ENCODE measurements at regions not wholly inside any gene's neighbourhood (a gene's known extent, or its start where the extent isn't known, plus 50 kb on each side); places are given as distances from the start of the nearest gene placed in this dataset.

DNA sequence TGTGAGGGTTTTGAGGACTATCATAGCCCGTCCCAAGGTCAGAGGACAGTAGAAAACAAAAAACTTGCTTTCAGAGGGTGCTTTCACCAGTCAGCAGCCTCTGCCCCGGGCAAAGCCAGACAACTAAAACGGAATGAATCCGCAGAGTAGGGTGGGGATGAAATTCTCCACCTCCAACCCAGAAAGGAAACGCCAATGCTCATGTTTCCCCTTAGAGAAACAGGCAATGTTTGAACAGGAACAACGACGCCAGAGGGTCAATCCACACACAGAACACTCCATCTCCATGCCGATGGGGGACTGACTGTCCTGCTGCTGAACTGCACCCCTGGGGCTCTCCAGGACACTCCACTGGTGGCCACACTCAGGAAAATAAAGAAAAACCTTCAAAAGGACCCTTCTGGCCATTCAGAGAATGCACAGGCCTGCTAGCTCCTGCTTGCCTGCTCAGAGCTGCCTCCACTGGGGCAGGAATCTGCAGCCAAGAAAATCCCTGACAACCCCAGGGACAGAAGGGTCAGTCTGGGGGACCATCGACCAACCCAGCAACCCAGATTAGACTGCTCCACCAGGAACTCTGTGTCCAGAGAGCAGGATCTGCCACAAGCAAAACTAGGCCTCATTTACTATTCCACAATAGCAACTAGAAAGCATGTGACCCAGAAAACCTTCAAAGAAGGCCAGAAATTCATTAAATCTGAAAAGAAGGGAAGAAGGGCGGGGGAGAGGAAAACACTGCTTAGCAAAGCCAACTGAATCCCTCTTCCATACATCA, 116.0 kb downstream of the TOMM20 start:
- in situ Hi-C loops (cut with HindIII; ENCODE audit: low pct_unique_long_range_greater_than_20kb, low sequenced_read_pairs) = no loop called here
- TF ChIP-seq JUND (IDR thresholded peaks at IDR 0.05; ENCODE audit: low read depth) = no peak
- no peak for DNase-seq (ENCODE audit: low read depth in 1 of 2, low spot score in 1 of 2)

DNA sequence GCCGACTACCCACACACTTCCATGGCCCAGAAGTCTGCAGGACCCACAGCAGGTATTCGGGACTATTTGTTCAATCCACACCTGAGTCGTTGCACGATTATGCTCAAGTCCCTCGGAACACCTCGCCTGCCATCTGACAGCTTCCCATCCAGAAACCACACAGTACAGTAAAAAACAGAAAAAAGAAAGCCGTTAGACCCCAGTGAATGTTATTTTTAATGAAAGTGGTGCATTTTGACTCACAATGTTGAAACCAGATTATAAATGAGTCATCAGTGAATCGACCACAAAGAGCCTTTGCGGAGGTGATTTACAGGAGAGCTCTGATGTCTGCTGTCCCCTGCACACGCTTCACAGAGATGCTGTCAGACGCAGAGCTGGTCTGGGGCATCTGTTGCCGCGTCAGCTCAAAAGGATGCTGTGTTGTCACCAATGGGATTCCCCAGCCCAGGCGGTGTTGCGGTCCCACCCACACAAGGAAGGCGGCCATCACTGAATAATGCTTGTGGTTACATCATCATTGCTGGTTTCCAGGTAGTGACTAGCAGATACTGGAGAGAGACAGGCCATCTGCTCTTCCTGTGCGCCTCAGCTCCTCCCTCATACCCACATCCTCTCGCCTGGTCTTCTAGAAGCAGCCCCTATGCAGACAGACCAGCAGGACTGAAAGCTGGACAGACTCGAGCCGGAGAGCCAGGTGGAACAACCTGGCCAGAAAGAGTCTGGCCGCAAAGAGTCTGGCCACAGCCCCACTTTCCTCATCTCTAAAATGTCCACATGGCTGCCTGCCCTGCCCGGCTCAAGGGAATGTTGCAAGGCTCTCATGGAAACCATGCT, 116.8 kb downstream of the TOMM20 start:
- TF ChIP-seq JUND (IDR thresholded peaks at IDR 0.05; ENCODE audit: low read depth) = no peak
- in situ Hi-C loops (cut with HindIII; ENCODE audit: low pct_unique_long_range_greater_than_20kb, low sequenced_read_pairs) = no loop called here

DNA sequence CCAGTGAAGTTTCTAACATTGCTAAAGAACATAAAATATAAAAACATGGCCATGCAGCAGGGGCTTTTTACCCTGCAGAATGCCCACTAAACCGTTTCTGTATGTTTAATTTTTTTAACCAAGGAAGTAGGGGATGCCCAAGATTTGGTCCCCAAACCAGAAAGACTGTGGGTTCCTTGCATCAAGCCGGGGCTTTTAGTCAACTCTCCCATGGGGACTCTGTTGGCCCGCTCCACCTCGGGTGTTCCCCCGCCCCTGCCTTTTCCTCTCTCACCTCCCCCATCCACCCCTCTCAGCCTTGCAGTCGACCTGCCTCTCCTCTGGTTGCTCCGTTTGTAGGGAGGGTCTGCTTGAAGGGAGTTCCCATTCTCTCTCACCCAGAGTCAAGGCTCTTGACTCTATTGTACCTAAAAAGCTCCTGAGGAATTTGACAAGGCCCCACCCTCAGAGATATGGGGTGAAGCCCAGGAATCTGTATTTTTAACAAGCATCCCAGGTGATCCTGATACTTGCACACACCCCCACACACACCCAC, 117.5 kb downstream of the TOMM20 start:
- no peak for DNase-seq (ENCODE audit: low read depth in 1 of 2, low spot score in 1 of 2)
- no peak for TF ChIP-seq JUND (IDR thresholded peaks at IDR 0.05; ENCODE audit: low read depth)
- in situ Hi-C loops (cut with HindIII; ENCODE audit: low pct_unique_long_range_greater_than_20kb, low sequenced_read_pairs) = no loop called here

More for the DNA sequence above, 116.8 kb downstream of the TOMM20 start:
- DNase-seq (ENCODE audit: low read depth in 1 of 2, low spot score in 1 of 2) = no peak

DNA sequence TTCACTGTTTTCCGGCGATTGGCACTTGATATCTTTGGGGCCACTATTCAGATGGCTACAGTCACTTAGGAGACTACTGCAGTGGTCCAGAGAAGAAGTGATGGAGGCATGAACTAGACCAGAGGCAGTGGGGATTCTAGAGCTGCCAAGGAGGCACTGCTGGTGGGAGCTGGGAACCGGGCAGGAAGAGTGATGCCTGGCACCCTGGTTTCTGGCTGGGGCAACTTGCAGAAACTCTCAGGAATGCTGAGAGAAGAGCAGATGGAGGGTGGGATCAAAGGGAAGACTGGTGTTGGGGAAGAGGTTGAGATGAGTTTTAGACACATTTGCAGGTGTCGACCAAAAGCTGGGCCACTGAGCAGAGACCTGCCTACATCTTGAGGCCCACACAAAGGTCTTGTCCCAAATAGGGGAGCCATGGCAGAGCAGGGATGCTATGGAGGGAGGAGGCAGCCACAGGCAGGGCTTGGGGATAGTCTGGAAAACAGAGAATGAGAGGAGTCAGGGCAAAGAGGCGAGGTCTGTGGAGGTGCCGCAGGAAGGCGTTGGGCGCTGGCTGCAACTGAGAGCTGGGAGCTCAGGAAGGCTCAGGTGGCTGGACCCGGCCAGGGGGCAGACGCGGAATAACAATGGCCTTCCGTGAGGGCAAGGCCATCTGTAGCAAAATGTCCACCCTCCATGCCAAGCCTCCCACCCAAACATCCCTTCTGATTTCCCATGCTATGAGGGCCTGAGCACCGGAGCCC, 118.9 kb downstream of the TOMM20 start:
- DNase-seq (ENCODE audit: low read depth in 1 of 2, low spot score in 1 of 2) = no peak
- no peak for TF ChIP-seq JUND (IDR thresholded peaks at IDR 0.05; ENCODE audit: low read depth)
- in situ Hi-C loops (cut with HindIII; ENCODE audit: low pct_unique_long_range_greater_than_20kb, low sequenced_read_pairs) = no loop called here

DNA sequence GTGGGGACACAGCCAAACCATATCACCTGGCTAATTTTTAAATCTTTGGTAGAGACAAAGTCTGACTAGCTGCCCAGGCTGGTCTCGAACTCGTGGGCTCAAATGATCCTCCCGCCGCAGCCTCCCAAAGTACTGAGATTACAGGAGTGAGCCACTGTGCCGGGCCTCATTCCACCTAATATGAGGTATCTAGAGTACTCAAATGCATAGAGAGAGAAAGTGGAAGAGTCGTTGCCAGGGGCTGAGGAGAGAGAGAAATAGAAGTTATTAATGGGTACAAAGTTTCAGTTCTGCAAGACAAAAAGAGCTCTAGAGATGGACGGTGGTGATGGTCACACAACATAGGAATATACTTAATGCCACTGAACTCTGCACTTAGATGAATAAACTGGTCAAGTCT, 119.6 kb downstream of the TOMM20 start:
- no peak for DNase-seq (ENCODE audit: low read depth in 1 of 2, low spot score in 1 of 2)
- no peak for TF ChIP-seq JUND (IDR thresholded peaks at IDR 0.05; ENCODE audit: low read depth)
- in situ Hi-C loops (cut with HindIII; ENCODE audit: low pct_unique_long_range_greater_than_20kb, low sequenced_read_pairs) = no loop called here

DNA sequence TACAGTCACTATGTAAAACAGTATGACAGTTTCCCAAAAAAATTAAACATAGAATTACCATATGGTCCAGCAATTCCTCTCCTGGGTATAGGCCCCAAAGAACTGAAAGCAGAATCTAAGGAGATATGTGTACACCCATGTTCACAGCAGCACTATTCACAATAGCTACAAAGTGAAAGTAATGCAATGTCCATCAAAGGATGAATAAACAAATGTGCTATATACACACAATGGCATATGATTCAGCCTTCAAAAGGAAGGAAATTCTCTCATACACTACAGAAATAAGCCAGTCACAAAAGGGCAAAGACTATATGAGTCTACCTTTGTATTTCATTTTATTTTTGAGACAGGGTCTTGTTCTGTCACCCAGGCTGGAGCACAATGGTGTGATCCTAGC, 120.4 kb downstream of the TOMM20 start:
- in situ Hi-C loops (cut with HindIII; ENCODE audit: low pct_unique_long_range_greater_than_20kb, low sequenced_read_pairs) = no loop called here
- DNase-seq (ENCODE audit: low read depth in 1 of 2, low spot score in 1 of 2) = no peak
- TF ChIP-seq JUND (IDR thresholded peaks at IDR 0.05; ENCODE audit: low read depth) = no peak

DNA sequence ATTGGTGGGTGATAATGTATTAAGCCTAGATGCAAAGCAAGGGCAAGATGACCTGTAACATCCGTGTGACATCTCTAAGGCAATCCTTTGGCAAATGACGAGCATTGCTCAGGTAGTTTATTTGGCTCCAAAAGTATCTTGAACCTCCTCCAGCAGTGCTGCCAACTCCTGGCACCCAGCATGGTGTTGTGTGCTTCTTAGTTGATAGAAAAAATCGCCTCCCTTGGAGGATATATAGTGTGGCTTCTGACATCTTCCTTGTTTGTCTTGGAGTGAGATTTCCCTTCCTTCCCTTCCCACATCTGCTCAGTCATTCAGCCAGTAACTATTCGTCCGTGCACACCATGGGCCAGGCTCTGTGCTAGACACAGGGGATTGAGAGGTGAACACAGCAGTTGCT, 121.8 kb downstream of the TOMM20 start:
- peak in 1 of 2 experiments; percentile 71 for DNase-seq (ENCODE audit: low read depth in 1 of 2, low spot score in 1 of 2)
- in situ Hi-C loops (cut with HindIII; ENCODE audit: low pct_unique_long_range_greater_than_20kb, low sequenced_read_pairs) = no loop called here
- no peak for TF ChIP-seq JUND (IDR thresholded peaks at IDR 0.05; ENCODE audit: low read depth)

DNA sequence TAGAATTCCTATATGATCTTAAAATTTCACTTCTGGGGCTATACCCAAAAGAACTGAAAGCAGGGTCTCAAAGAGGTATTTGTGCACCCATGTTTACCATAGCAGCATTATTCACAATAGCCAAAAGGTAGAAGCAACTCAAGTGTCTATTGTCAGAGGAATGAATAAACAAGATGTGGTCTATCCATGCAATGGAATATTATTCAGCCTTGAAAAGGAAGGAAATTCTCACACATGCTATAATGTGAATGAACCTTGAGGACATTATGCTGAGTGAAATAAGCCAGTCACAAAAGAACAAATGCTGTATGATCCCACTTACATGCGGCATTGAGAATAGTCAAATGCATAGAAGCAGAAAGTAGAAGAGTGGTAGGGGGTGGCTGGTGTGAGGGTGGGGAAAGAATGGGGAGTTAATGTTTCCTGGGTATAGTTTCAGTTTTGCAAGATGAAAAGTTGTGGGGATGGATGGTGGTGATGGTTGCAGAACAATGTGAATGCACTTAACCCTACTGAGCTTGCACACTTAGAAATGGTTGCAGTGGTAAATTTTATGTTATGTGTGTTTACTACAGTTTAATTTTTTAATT, 122.4 kb downstream of the TOMM20 start:
- TF ChIP-seq JUND (IDR thresholded peaks at IDR 0.05; ENCODE audit: low read depth) = no peak
- in situ Hi-C loops (cut with HindIII; ENCODE audit: low pct_unique_long_range_greater_than_20kb, low sequenced_read_pairs) = no loop called here
- DNase-seq (ENCODE audit: low read depth in 1 of 2, low spot score in 1 of 2) = no peak

DNA sequence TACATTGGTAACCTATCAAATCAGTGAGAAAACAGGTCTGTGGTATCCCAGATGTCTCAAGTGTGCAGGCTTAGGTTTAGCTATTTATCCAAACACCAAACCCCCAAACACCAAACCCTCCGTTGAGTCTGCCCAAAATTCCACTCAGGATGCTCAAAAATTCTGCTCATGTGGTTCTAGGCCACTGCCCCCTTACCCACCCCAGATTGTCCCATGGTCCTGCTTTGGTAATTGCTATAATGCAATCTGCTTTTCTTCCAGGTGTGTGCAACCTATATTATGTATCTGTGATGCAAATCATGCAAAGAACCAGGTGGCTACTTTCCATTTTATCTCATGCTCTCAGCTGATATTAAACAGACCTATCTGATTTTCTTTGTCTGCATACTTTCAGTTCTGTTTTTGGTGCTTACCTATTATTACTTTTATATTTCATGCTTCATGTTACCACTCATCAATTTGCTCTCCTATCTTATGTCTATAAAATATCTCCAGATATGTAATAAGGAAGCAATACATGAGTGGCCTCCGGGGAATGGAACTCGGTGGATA, 123.7 kb downstream of the TOMM20 start:
- in situ Hi-C loops (cut with HindIII; ENCODE audit: low pct_unique_long_range_greater_than_20kb, low sequenced_read_pairs) = no loop called here
- no peak for TF ChIP-seq JUND (IDR thresholded peaks at IDR 0.05; ENCODE audit: low read depth)
- DNase-seq (ENCODE audit: low read depth in 1 of 2, low spot score in 1 of 2) = no peak

DNA sequence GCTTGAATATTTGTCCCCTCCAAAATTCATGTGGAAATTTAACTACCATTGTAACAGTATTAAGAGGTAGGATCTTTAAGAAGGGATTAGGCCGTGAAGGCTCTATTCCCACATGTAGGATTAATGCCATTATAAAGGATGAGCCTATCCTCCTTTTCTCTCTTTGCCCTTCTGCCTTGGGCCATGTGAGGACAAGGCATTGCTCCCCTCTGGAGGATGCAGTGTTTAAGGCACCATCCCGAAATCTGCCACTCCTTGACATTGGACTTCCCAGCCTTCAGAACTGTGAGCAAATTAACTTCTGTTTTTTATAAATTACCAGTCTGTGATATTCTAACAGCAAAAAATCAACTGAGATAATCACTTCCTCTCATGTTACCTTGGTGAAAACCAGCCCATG, 124.4 kb downstream of the TOMM20 start:
- in situ Hi-C loops (cut with HindIII; ENCODE audit: low pct_unique_long_range_greater_than_20kb, low sequenced_read_pairs) = no loop called here
- no peak for TF ChIP-seq JUND (IDR thresholded peaks at IDR 0.05; ENCODE audit: low read depth)
- DNase-seq (ENCODE audit: low read depth in 1 of 2, low spot score in 1 of 2) = no peak

DNA sequence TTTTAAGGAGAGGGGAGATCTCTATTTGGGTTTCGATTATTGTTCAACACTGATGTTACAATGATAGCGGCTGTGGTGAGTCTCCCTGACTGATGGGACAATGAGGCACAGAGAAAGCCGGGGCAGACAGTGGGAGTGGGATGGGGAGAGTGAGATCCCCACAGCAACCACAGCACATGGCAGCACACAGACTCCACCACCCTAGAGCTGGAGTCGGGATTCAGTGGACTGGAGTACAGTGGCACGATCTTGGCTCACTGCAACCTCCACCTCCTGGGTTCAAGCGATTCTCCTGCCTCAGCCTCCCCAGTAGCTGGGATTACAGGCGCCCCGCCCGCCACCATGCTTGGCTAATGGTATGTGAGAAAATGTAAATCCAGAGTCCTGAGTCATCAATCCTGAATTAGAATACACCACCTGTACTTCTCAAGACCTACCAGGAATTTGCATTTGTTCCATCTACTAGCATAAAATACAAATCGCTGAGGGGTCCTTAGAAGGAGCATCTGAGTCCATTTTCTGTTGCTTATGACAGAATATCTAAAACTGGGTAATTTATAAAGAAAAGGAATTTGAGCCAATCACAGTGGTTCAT, 125.8 kb downstream of the TOMM20 start:
- in situ Hi-C loops (cut with HindIII; ENCODE audit: low pct_unique_long_range_greater_than_20kb, low sequenced_read_pairs) = no loop called here
- TF ChIP-seq JUND (IDR thresholded peaks at IDR 0.05; ENCODE audit: low read depth) = no peak
- DNase-seq (ENCODE audit: low read depth in 1 of 2, low spot score in 1 of 2) = no peak
